A673 (cell line): ENCODE measurements at regions not wholly inside any gene's neighbourhood (a gene's known extent, or its start where the extent isn't known, plus 50 kb on each side); places are given as distances from the start of the nearest gene placed in this dataset.

Experiments used
- BruUV-seq: library from RNA; stranded (reverse); fragments of 400-500 nt; replicated peaks from 2 replicates; lab custom pipeline; 2021; lab: Mats Ljungman, UMichigan
- CTCF ChIA-PET: fragments of 300-600 bp; sonication (Branson Sonifier 250); formaldehyde crosslinking; loops from one replicate; lab custom pipeline; 2022; ENCODE audit warnings: antibody characterized with exemption; lab: Charles Lee
- POLR2A ChIA-PET: fragments of 300-600 bp; sonication (Branson Sonifier 250); formaldehyde crosslinking; loops from one replicate; lab custom pipeline; 2022; ENCODE audit warnings: antibody characterized with exemption; ENCODE audit not compliant: low non-redundant PET; lab: Charles Lee
- DNase-seq: peaks from one replicate; pipeline ENCODE4 v3.0.0-alpha.2; 2015; ENCODE audit warnings: low spot score
- H3K27ac ChIP-seq: fragments of 200-600 bp; sonication (generic); 2 replicates; pipeline ENCODE4 v1.5.1; 2016; ENCODE audit warnings: mixed run types, low read depth, mild to moderate bottlenecking, mixed read lengths, antibody characterized with exemption, low read length; ENCODE audit not compliant: poor library complexity, severe bottlenecking
- H3K27me3 ChIP-seq: fragments of 200-600 bp; sonication (generic); replicated peaks from 2 replicates; pipeline ENCODE4 v1.6.1; 2017; ENCODE audit warnings: mixed run types, low read depth, mild to moderate bottlenecking, mixed read lengths, antibody characterized with exemption, low read length; ENCODE audit not compliant: insufficient read depth, poor library complexity
- H3K36me3 ChIP-seq: fragments of 200-600 bp; sonication (generic); 2 replicates; pipeline ENCODE4 v1.6.1; 2016; ENCODE audit warnings: mixed run types, mild to moderate bottlenecking, mixed read lengths, antibody characterized with exemption, low read length; ENCODE audit not compliant: insufficient read depth, poor library complexity, severe bottlenecking
- H3K4me1 ChIP-seq: fragments of 200-600 bp; sonication (generic); 2 replicates; pipeline ENCODE4 v1.6.1; 2017; ENCODE audit warnings: mixed run types, mild to moderate bottlenecking, mixed read lengths, antibody characterized with exemption, low read length; ENCODE audit not compliant: insufficient read depth, poor library complexity, severe bottlenecking
- H3K4me3 ChIP-seq: fragments of 200-600 bp; sonication (generic); 2 replicates; pipeline ENCODE4 v1.5.1; 2016; ENCODE audit warnings: low read depth, mixed run types, mild to moderate bottlenecking, mixed read lengths, low read length; ENCODE audit not compliant: poor library complexity, severe bottlenecking
- H3K9me3 ChIP-seq: fragments of 200-600 bp; sonication (generic); 2 replicates; pipeline ENCODE4 v1.6.1; 2016; ENCODE audit warnings: mixed run types, low read depth, mild to moderate bottlenecking, mixed read lengths, antibody characterized with exemption, low read length; ENCODE audit not compliant: poor library complexity, severe bottlenecking
- EZH2 ChIP-seq: fragments of 200-600 bp; sonication (generic); IDR thresholded peaks from 2 replicates; pipeline ENCODE4 v1.6.1; 2017; ENCODE audit warnings: borderline replicate concordance, low read depth, mild to moderate bottlenecking, mixed read lengths, antibody characterized with exemption, low read length; ENCODE audit not compliant: poor library complexity, severe bottlenecking
- intact Hi-C: fragments of 100-400 bp; cut with micrococcal nuclease; formaldehyde crosslinking; loops from one replicate; pipeline ENCODE4 v1.10.0; 2022; ENCODE audit not compliant: unreplicated experiment
- TF ChIP-seq, protein P1 (sequence below): fragments of 300-800, 200-600 bp; sonication (generic); conservative IDR thresholded peaks from 2 replicates; pipeline ENCODE4 v1.5.1; 2017; ENCODE audit warnings: low read depth, mild to moderate bottlenecking, antibody characterized with exemption, low read length, moderate library complexity, mixed read lengths

DNA sequence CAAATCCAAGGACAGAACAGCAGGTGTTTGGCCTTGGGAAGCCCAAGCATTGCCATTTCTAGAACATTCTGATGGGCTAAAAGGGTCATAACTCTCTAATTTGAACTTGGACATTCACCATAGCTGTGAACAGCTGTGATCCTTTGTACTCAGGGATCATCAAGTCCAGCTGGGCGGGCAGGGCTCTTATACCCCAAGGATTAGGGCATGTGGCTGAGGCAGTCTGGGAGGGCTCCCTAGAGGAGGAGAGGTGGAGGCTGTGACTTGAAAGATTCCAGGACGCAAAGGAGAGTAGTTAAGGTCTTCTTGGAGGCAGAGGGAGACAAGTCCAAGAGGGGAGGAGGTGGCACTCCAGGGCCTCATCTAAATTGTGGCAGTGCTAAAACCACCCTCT lies 233.1 kb upstream of the GSE1 start:
- Histone ChIP-seq H3K36me3 (no peaks in the 10 kb centered on the region), H3K4me3 (no peak overlapping the region), H3K27ac (no peak overlapping the region), H3K27me3 (no peaks in the 10 kb centered on the region), H3K9me3 (no peaks in the 10 kb centered on the region), H3K4me1 (no peaks in the 10 kb centered on the region)
- ChIA-PET POLR2A (no interaction called here), CTCF (no interaction called here)
- no TSS peak for BruUV-seq
- intact Hi-C loops = no loop called here
- no peak for TF ChIP-seq EZH2
- DNase-seq = no peak

DNA sequence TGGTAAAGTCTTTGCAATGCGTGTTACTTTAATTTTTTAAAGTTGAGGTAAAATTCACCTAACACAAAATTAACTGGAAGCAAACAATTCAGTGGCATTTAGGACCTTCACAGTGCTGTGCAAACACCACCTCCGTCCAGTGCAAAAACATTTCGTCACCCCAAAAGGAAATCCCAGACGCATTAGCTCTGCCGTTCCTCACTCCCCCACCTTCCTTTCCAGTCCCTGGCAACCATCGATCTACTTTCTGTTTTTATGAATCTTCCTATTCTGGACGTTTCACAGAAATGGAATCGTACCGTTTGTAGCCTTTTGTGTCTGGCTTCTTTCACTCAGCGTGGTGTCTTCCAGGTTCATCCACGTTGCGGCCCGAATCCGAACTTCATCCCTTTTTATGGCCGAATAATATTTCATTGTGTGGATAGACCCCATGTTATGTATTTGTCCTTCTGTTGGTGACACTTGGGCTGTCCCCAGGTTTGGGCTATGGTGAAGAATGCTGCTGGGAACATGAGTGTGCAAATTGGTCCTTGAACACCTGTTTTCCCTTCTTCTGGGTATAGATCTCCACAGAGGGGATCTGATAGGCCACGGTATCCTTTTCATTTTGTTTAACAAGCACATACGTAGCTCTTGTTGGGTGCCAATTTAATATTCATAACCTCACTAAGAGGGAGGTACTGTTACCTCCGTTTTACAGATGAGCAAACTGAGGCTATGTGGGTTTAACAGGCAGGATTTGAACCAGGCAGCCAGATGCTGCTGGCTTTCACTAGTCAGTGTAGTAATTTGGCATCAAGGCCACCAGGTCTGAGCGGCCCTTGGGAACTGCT lies 232.0 kb upstream of the GSE1 start:
- ChIA-PET POLR2A (no interaction called here), CTCF (interaction anchor here (0.9 kb wide), 1 partner anchor 236 kb away, joined by 3 read pairs; no protein-coding TSS in a partner anchor)
- intact Hi-C loops = no loop called here
- Histone ChIP-seq H3K27me3 (no peaks in the 10 kb centered on the region), H3K9me3 (no peaks in the 10 kb centered on the region), H3K36me3 (no peaks in the 10 kb centered on the region), H3K4me1 (no peaks in the 10 kb centered on the region), H3K27ac (no peak overlapping the region), H3K4me3 (no peak overlapping the region)
- no peak for DNase-seq
- no TSS peak for BruUV-seq
- no peak for TF ChIP-seq EZH2
- TF ChIP-seq, protein P1, sequence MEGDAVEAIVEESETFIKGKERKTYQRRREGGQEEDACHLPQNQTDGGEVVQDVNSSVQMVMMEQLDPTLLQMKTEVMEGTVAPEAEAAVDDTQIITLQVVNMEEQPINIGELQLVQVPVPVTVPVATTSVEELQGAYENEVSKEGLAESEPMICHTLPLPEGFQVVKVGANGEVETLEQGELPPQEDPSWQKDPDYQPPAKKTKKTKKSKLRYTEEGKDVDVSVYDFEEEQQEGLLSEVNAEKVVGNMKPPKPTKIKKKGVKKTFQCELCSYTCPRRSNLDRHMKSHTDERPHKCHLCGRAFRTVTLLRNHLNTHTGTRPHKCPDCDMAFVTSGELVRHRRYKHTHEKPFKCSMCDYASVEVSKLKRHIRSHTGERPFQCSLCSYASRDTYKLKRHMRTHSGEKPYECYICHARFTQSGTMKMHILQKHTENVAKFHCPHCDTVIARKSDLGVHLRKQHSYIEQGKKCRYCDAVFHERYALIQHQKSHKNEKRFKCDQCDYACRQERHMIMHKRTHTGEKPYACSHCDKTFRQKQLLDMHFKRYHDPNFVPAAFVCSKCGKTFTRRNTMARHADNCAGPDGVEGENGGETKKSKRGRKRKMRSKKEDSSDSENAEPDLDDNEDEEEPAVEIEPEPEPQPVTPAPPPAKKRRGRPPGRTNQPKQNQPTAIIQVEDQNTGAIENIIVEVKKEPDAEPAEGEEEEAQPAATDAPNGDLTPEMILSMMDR = no peak

DNA sequence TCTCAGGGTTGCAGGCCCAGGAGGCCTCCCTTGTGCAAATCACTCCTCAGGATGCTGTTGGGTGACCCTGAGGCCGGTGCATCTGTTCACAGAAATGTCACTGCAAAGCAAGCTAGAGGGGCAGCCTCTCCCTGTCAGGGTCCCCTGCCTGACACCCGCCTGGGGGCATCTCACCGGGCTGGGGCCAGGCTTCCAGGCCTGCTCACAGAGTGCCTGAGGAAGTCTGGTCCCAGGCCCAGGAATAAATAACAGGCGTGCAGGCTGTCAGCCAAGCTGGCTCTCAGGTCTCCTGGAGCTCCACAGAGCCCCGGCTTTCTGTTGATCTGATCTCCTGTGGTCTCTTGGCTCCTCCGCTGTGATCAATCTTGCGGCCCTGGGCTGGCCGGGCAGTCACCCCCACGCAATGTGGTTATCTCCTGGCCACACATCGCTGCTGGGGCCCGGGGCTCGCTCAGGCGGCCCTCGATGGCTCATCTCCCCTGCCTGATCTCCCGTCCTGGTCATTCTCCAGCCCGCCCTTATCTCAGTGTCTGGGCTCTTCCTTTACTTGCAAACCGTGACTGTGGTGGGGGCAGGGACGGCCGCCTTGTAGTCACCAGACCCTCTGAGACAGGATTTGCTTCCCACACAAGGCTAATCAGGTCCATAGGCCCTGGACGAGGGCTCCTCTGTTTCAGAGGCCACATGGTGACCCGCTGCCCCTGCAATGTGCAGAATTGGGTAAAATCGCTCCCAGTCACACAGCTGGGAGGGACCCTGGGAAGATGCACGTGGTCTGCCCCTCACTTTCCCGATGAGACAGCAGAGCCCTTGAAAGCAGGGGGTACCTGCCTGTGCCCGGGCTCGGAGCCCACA lies 231.2 kb upstream of the GSE1 start:
- Histone ChIP-seq H3K27ac (no peak overlapping the region), H3K27me3 (no peaks in the 10 kb centered on the region), H3K9me3 (no peaks in the 10 kb centered on the region), H3K4me1 (no peaks in the 10 kb centered on the region), H3K4me3 (no peak overlapping the region), H3K36me3 (no peaks in the 10 kb centered on the region)
- TF ChIP-seq, protein P1 = no peak
- no peak for TF ChIP-seq EZH2
- ChIA-PET CTCF (interaction anchor here (0.9 kb wide), 1 partner anchor 235 kb away, joined by 3 read pairs; no protein-coding TSS in a partner anchor), POLR2A (no interaction called here)
- intact Hi-C loops = no loop called here
- no peak for DNase-seq
- BruUV-seq = no TSS peak
